B cell (primary cell): ENCODE measurements at regions not wholly inside any gene's neighbourhood (a gene's known extent, or its start where the extent isn't known, plus 50 kb on each side); places are given as distances from the start of the nearest gene placed in this dataset.

Source experiments
- ATAC-seq: fragments of 200-7000 bp; cut with Tn5 transposase; one replicate; pipeline ENCODE4 v1.10.0; 2021; ENCODE audit warnings: low read depth, mild to moderate bottlenecking, moderate number of reproducible peaks, moderate library complexity
- CTCF ChIA-PET: fragments of 350-600 bp; sonication (Branson Sonifier 250); formaldehyde crosslinking; loops from one replicate; lab custom pipeline; 2021; ENCODE audit warnings: antibody characterized with exemption, inconsistent platforms; lab: Charles Lee
- POLR2A ChIA-PET: fragments of 350-600 bp; sonication (Branson Sonifier 250); formaldehyde crosslinking; loops from one replicate; lab custom pipeline; 2021; ENCODE audit warnings: antibody characterized with exemption; lab: Charles Lee
- DNase-seq: peaks from one replicate; pipeline ENCODE4 v3.0.0; 2013
- H2AFZ ChIP-seq: 2 replicates; pipeline ENCODE4 v1.6.1; 2012; ENCODE audit warnings: mild to moderate bottlenecking, low read depth, low read length; ENCODE audit not compliant: insufficient read depth, poor library complexity, severe bottlenecking
- H3K27ac ChIP-seq, 2 donors: 1 replicate in 1 of 2; 2 replicates in 1 of 2; pipeline ENCODE4 v1.5.1; 2012 to 2013; ENCODE audit warnings: low read length in 2 of 2, mild to moderate bottlenecking in 2 of 2, moderate library complexity in 1 of 2
- H3K27me3 ChIP-seq, 4 experiments: fragments of 200-600 bp in 1 of 4; sonication (generic) in 1 of 4; replicated peaks in 1 of 4; 1 replicate in 2 of 4; 2 replicates in 2 of 4; pipeline versions ENCODE4 v1.6.1 to v1.7.0; 2013 to 2016; ENCODE audit warnings: low read length in 3 of 4, mild to moderate bottlenecking in 2 of 4, mixed read lengths in 1 of 4, moderate library complexity in 1 of 4; ENCODE audit not compliant: insufficient read depth in 4 of 4, control insufficient read depth in 3 of 4; ENCODE audit errors: control extremely low read depth in 1 of 4
- H3K36me3 ChIP-seq, 2 experiments: replicated peaks in 1 of 2; 1 replicate in 1 of 2; 2 replicates in 1 of 2; pipeline versions ENCODE4 v1.6.1 to v1.7.1; 2013; ENCODE audit warnings: low read length in 1 of 2; ENCODE audit not compliant: insufficient read depth in 2 of 2, control insufficient read depth in 1 of 2; ENCODE audit errors: control extremely low read depth in 1 of 2, extremely low read depth in 1 of 2
- H3K4me1 ChIP-seq, 2 donors: fragments of 200-600 bp in 1 of 2; sonication (generic) in 1 of 2; 1 replicate in 1 of 2; 2 replicates in 1 of 2; pipeline versions ENCODE4 v1.5.1 to v1.6.1; 2013 to 2017; ENCODE audit warnings: low read length in 2 of 2; ENCODE audit not compliant: control insufficient read depth in 2 of 2, insufficient read depth in 2 of 2
- H3K4me2 ChIP-seq: replicated peaks from 2 replicates; pipeline ENCODE3; 2012; ENCODE audit warnings: mild to moderate bottlenecking, low read depth, low read length; ENCODE audit not compliant: poor library complexity, severe bottlenecking
- H3K4me3 ChIP-seq, 5 experiments: fragments of 200-600 bp in 1 of 5; sonication (generic) in 1 of 5; 1 replicate in 3 of 5; 2 replicates in 2 of 5; pipeline versions ENCODE4 v1.5.1 to v1.7.0; 2011 to 2016; ENCODE audit warnings: low read length in 4 of 5, mild to moderate bottlenecking in 4 of 5, low read depth in 2 of 5, control low read depth in 1 of 5, moderate library complexity in 1 of 5; ENCODE audit not compliant: insufficient read depth in 1 of 5; ENCODE audit errors: control extremely low read depth in 1 of 5, extremely low read depth in 1 of 5
- H3K79me2 ChIP-seq: fragments of 200-600 bp; sonication (generic); one replicate; pipeline ENCODE4 v1.6.0; 2016; ENCODE audit warnings: low read length; ENCODE audit not compliant: control insufficient read depth, insufficient read depth
- H3K9ac ChIP-seq: fragments of 200-600 bp; sonication (generic); 2 replicates; pipeline ENCODE4 v1.6.1; 2017; ENCODE audit warnings: mild to moderate bottlenecking, low read length, moderate library complexity
- H3K9me3 ChIP-seq, 3 donors: one replicate each; pipeline versions ENCODE4 v1.6.1 to v1.7.1; 2013; ENCODE audit warnings: low read length in 2 of 3; ENCODE audit not compliant: control insufficient read depth in 2 of 3, insufficient read depth in 1 of 3; ENCODE audit errors: control extremely low read depth in 1 of 3
- H4K20me1 ChIP-seq: 2 replicates; pipeline ENCODE4 v1.6.0; 2012; ENCODE audit warnings: mild to moderate bottlenecking, low read length; ENCODE audit not compliant: insufficient read depth, control insufficient read depth, poor library complexity, severe bottlenecking
- H3K27ac Mint-ChIP-seq: one replicate; pipeline ENCODE4 v1.8.0; 2021; ENCODE audit warnings: mixed read lengths
- H3K27me3 Mint-ChIP-seq: one replicate; pipeline ENCODE4 v1.8.0; 2021; ENCODE audit warnings: mixed read lengths
- H3K4me1 Mint-ChIP-seq: one replicate; pipeline ENCODE4 v1.8.0; 2021; ENCODE audit warnings: mixed read lengths
- H3K4me3 Mint-ChIP-seq: one replicate; pipeline ENCODE4 v1.8.0; 2021; ENCODE audit warnings: mixed read lengths
- H3K9me3 Mint-ChIP-seq: one replicate; pipeline ENCODE4 v1.8.0; 2022; ENCODE audit warnings: mixed read lengths; ENCODE audit not compliant: insufficient read depth
- CTCF ChIP-seq: fragments of 200-600 bp; IDR thresholded peaks from one replicate; pipeline ENCODE4 v1.8.0; 2022; ENCODE audit warnings: antibody characterized with exemption, mild to moderate bottlenecking
- EZH2 ChIP-seq: IDR thresholded peaks from 2 replicates; pipeline ENCODE4 v1.6.1; 2012; ENCODE audit warnings: borderline replicate concordance, low read depth, mild to moderate bottlenecking, moderate library complexity, low read length; ENCODE audit not compliant: insufficient read depth, poor library complexity, severe bottlenecking
- WGBS: methylation state at CpG from one replicate; pipeline ENCODE4 v1.1.5; 2013; ENCODE audit warnings: missing lambda C conversion rate; ENCODE audit not compliant: insufficient coverage; 5-methylcytosine and 5-hydroxymethylcytosine counted together
- intact Hi-C: fragments of 100-400 bp; cut with micrococcal nuclease; formaldehyde crosslinking; loops from one replicate; pipeline ENCODE4 v1.10.0; 2022

GRCh38 chr13:37416291-37417059 lies 182.1 kb downstream of the POSTN start:
- H3K36me3 ChIP-seq = no peaks in the 10 kb centered on the region
- CTCF ChIA-PET = no interaction called here
- no peak overlapping the region for H2AFZ ChIP-seq
- H3K4me2 ChIP-seq = no peak overlapping the region
- Mint-ChIP-seq H3K4me1 (no peaks in the 10 kb centered on the region), H3K4me3 (no peak overlapping the region), H3K9me3 (no peaks in the 10 kb centered on the region), H3K27ac (no peak overlapping the region), H3K27me3 (no peaks in the 10 kb centered on the region)
- WGBS = no CpG with 5 or more reads among the region's 2 CpGs
- DNase-seq = no peak
- TF ChIP-seq CTCF = no peak
- no peak for TF ChIP-seq EZH2
- no peak overlapping the region for H3K9ac ChIP-seq
- H3K27me3 ChIP-seq = no peaks in the 10 kb centered on the region
- no peaks in the 10 kb centered on the region for H3K79me2 ChIP-seq
- intact Hi-C loops = no loop called here
- ATAC-seq = no peak
- H4K20me1 ChIP-seq = no peaks in the 10 kb centered on the region
- POLR2A ChIA-PET = no interaction called here
- no peaks in the 10 kb centered on the region for H3K4me1 ChIP-seq
- H3K4me3 ChIP-seq = no peak overlapping the region
- no peaks in the 10 kb centered on the region for H3K9me3 ChIP-seq
- no peak overlapping the region for H3K27ac ChIP-seq

GRCh38 chr13:37413161-37413560 lies 185.4 kb downstream of the POSTN start:
- H3K27ac Mint-ChIP-seq = no peak overlapping the region
- TF ChIP-seq CTCF (no peak), EZH2 (no peak)
- Histone ChIP-seq H3K27me3 (no peaks in the 10 kb centered on the region), H3K27ac (no peak overlapping the region), H3K4me1 (no peaks in the 10 kb centered on the region), H3K9ac (no peak overlapping the region), H3K36me3 (no peaks in the 10 kb centered on the region), H2AFZ (no peak overlapping the region), H3K4me3 (no peak overlapping the region), H4K20me1 (no peaks in the 10 kb centered on the region), H3K79me2 (no peaks in the 10 kb centered on the region), H3K9me3 (no peaks in the 10 kb centered on the region), H3K4me2 (no peak overlapping the region)
- ChIA-PET CTCF (no interaction called here), POLR2A (no interaction called here)
- no CpG with 5 or more reads among the region's 3 CpGs for WGBS
- no peak for ATAC-seq
- intact Hi-C loops = no loop called here
- peaks cover 2% of the 10 kb centered on the region for H3K9me3 Mint-ChIP-seq
- DNase-seq = no peak
- no peaks in the 10 kb centered on the region for H3K27me3 Mint-ChIP-seq
- no peak overlapping the region for H3K4me3 Mint-ChIP-seq
- H3K4me1 Mint-ChIP-seq = no peaks in the 10 kb centered on the region
